Adrenal gland (tissue), 5 donors: ENCODE measurements at regions not wholly inside any gene's neighbourhood (a gene's known extent, or its start where the extent isn't known, plus 50 kb on each side); places are given as distances from the start of the nearest gene placed in this dataset.

Experiments
- CTCF ChIP-seq, 6 experiments: fragments of 450-650 bp in 4 of 6; fragments of 200-600 bp in 2 of 6; sonication (generic) in 1 of 6; IDR thresholded peaks; 1 replicate in 5 of 6; 2 replicates in 1 of 6; pipeline versions ENCODE4 v1.5.1 to v1.8.0; 2016 to 2021; ENCODE audit warnings: antibody characterized with exemption in 6 of 6, mild to moderate bottlenecking in 2 of 6, moderate library complexity in 1 of 6
- POLR2A ChIP-seq, 2 donors: fragments of 450-650 bp; IDR thresholded peaks; one replicate each; pipeline ENCODE4 v1.6.1; 2017; ENCODE audit warnings: antibody characterized with exemption in 2 of 2, mild to moderate bottlenecking in 2 of 2, moderate library complexity in 1 of 2
- donor health status: DM: no; HTN: no; CAD: no.

DNA sequence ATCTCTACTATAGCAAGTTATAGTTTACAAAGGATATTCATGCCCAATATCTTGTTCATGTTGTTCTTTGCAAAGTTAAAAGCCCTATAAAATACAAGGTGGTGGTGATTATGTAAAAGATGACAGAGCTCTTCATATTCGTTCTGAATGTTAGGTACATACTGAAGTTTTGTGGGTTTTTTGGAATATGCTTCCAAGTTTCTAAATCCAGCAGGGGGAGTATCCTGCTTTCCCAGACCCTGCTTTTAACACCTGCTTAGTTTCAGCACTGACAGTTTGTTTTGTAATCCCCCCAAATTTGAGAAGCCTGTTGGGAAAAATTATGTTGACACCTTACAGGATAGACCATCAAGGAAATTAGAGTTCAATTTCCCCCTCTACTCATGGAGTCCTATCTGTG lies 438.3 kb downstream of the SH3GL2 start:
- TF ChIP-seq CTCF (IDR thresholded peaks at IDR 0.05) (no peak), POLR2A (IDR thresholded peaks at IDR 0.05) (no peak)
